Thyroid gland (tissue), 4 donors: ENCODE measurements at regions not wholly inside any gene's neighbourhood (a gene's known extent, or its start where the extent isn't known, plus 50 kb on each side); places are given as distances from the start of the nearest gene placed in this dataset.

Source experiments
- POLR2A ChIP-seq, 2 donors: fragments of 450-650 bp; IDR thresholded peaks; one replicate each; pipeline ENCODE4 v1.6.1; 2017; ENCODE audit warnings: antibody characterized with exemption in 2 of 2, mild to moderate bottlenecking in 2 of 2, moderate library complexity in 1 of 2
- TF ChIP-seq, protein P1 (sequence below), 6 experiments: fragments of 200-600 bp in 3 of 6; fragments of 450-650 bp in 3 of 6; sonication (generic) in 3 of 6; IDR thresholded peaks; one replicate each; pipeline ENCODE4 v1.5.1; 2016 to 2019; ENCODE audit warnings: antibody characterized with exemption in 6 of 6, mild to moderate bottlenecking in 2 of 6, inconsistent platforms in 1 of 6, moderate library complexity in 1 of 6

DNA sequence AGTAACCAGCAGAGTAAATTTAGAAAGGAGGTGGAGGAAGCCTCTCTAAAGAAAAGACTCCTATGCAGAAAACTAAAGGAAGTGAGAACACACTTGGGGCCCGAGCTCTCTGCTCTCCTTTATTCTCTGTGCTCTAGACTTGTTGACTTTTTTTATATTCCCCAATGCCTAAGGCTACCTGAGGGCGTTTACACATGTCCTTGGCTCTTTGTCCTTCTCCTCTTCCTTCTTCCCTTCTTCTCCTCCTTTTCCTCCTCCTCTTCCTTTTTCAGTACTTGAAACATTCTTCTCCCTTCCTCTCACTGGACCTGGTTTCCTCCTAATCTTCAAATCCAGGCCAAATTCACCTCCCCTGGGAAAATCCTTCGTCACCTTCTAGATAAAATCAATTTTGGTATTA is 256.4 kb upstream of the TRPC7 start:
- TF ChIP-seq, protein P1, sequence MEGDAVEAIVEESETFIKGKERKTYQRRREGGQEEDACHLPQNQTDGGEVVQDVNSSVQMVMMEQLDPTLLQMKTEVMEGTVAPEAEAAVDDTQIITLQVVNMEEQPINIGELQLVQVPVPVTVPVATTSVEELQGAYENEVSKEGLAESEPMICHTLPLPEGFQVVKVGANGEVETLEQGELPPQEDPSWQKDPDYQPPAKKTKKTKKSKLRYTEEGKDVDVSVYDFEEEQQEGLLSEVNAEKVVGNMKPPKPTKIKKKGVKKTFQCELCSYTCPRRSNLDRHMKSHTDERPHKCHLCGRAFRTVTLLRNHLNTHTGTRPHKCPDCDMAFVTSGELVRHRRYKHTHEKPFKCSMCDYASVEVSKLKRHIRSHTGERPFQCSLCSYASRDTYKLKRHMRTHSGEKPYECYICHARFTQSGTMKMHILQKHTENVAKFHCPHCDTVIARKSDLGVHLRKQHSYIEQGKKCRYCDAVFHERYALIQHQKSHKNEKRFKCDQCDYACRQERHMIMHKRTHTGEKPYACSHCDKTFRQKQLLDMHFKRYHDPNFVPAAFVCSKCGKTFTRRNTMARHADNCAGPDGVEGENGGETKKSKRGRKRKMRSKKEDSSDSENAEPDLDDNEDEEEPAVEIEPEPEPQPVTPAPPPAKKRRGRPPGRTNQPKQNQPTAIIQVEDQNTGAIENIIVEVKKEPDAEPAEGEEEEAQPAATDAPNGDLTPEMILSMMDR (IDR thresholded peaks at IDR 0.05) = no peak
- no peak for TF ChIP-seq POLR2A (IDR thresholded peaks at IDR 0.05)
